AG09319 (cell line): ENCODE measurements at regions not wholly inside any gene's neighbourhood (a gene's known extent, or its start where the extent isn't known, plus 50 kb on each side); places are given as distances from the start of the nearest gene placed in this dataset.

Experiments used
- DNase-seq: peaks from one replicate; pipeline ENCODE4 v3.0.0-alpha.2; 2010; ENCODE audit warnings: low read depth; ENCODE audit errors: extremely low read depth
- CTCF ChIP-seq: IDR thresholded peaks from 2 replicates; pipeline ENCODE4 v1.5.1; 2011; ENCODE audit warnings: low read depth, mild to moderate bottlenecking, inconsistent platforms, low read length, moderate library complexity

DNA sequence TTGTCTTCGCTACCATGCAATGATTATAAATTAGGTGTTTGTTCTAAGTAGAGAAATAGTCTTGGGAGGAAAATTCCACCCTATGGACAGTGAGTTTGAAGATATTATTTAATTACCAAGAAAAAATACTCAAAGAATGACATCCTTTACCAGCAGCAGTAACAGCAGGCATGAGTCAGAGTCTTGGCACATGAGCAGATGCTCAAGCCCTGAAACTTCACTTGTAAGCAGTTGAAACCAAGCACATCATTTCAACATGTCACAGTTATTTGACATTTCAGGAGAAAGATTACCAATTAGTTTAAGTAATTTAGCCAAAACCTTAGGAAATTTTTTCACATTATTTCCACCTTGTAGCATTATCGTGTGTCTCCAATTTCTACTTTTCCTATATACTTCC is 99.2 kb downstream of the C12orf50 start:
- DNase-seq = no peak
- no peak for TF ChIP-seq CTCF

DNA sequence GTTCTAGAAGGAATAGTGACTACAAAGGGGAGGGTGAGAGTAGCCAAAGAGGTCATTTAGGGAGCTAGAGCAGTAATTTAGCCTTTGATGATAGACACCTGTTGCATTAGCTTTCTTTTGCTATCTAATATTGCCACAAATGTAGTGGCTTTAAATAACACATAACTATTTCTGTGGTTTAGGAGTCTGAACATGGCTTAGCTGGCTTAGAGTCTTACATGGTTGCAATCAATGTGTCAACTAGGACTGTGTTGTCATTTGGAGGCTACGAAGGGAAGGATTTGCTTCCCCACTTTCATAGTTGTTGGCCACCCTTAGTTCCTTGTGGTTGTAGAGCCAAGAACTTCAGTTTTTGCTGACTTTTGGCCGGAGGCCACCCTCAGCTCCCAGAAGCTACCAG is 99.9 kb downstream of the C12orf50 start:
- no peak for TF ChIP-seq CTCF
- DNase-seq = no peak

- DNase-seq = no peak
- TF ChIP-seq CTCF = no peak
These were observed 101.2 kb downstream of the C12orf50 start for GRCh38 chr12:87928031-87928430.

GRCh38 chr12:87925021-87925420 is 104.2 kb downstream of the C12orf50 start:
- no peak for DNase-seq
- TF ChIP-seq CTCF = no peak

- no peak for TF ChIP-seq CTCF
These were observed 105.1 kb downstream of the C12orf50 start for GRCh38 chr12:87924149-87924548.

GRCh38 chr12:87923361-87923760 is 105.8 kb downstream of the C12orf50 start:
- TF ChIP-seq CTCF = no peak
- DNase-seq = no peak

More at GRCh38 chr12:87924149-87924548, 105.1 kb downstream of the C12orf50 start:
- no peak for DNase-seq

- no peak for DNase-seq
- TF ChIP-seq CTCF = no peak
These were observed 106.5 kb downstream of the C12orf50 start for GRCh38 chr12:87922736-87923135.
